ENCODE measurements at regions not wholly inside any gene's neighbourhood (a gene's known extent, or its start where the extent isn't known, plus 50 kb on each side); places are given as distances from the start of the nearest gene placed in this dataset.

DNA sequence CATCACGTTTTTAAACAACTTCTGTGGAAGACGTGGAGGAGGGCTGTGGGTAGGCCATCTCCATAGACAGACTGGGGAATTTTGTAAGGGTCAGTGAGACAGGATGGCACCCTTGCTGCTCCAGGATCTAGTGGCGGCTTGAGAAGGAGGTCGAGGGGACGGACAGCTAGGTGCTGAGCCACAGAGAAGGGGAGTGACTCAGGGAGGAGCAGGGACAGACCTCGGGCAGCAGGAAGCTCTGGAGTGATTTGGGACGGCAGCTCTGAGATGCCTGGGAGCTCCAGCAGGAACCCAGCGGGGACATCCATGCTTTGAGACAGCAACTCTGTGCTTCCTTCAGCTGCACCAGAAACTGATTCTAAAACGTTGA lies 169.1 kb upstream of the SOX1 start (continued):
- TF ChIP-seq EGR1 (IDR thresholded peaks at IDR 0.05; ENCODE audit: borderline replicate concordance, low read depth, low read length) = no peak
